ENCODE measurements at regions not wholly inside any gene's neighbourhood (a gene's known extent, or its start where the extent isn't known, plus 50 kb on each side); places are given as distances from the start of the nearest gene placed in this dataset.

DNA sequence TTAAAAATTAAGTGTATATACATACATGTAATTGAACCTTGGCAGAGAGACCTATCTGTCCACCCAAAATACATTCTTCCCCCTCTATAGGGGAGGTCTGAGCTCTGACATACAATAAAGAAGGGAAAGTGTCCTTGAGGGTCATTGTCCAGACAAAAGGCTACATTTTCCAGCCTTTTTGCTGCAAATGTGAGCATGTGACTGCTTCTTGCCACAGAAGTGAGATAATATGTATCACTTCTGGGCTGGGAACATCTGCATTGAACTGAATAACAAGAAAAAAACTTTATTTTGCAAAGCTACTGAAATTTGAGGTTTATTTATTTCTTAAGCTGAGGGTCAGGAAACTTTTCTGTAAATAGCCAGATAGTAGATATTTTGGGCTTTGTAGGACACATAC lies 131.3 kb downstream of the TBC1D30 start:
- Histone ChIP-seq H3K9me3 (ENCODE audit: control insufficient read depth, insufficient read depth, low read length) (no peaks in the 10 kb centered on the region), H3K27ac (ENCODE audit: low read depth, low read length) (no peak overlapping the region), H3K4me3 (ENCODE audit: low read depth, low read length) (no peak overlapping the region), H3K27me3 (ENCODE audit: control insufficient read depth, insufficient read depth, low read length) (peaks cover 10% of the 10 kb centered on the region)
- TF ChIP-seq, protein P1, sequence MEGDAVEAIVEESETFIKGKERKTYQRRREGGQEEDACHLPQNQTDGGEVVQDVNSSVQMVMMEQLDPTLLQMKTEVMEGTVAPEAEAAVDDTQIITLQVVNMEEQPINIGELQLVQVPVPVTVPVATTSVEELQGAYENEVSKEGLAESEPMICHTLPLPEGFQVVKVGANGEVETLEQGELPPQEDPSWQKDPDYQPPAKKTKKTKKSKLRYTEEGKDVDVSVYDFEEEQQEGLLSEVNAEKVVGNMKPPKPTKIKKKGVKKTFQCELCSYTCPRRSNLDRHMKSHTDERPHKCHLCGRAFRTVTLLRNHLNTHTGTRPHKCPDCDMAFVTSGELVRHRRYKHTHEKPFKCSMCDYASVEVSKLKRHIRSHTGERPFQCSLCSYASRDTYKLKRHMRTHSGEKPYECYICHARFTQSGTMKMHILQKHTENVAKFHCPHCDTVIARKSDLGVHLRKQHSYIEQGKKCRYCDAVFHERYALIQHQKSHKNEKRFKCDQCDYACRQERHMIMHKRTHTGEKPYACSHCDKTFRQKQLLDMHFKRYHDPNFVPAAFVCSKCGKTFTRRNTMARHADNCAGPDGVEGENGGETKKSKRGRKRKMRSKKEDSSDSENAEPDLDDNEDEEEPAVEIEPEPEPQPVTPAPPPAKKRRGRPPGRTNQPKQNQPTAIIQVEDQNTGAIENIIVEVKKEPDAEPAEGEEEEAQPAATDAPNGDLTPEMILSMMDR (IDR thresholded peaks at IDR 0.05; ENCODE audit: low read depth, low read length): no peak
- DNase-seq (ENCODE audit: low read depth, low spot score): no peak
- CTCF ChIA-PET: no interaction called here
- POLR2A ChIA-PET: no interaction called here

DNA sequence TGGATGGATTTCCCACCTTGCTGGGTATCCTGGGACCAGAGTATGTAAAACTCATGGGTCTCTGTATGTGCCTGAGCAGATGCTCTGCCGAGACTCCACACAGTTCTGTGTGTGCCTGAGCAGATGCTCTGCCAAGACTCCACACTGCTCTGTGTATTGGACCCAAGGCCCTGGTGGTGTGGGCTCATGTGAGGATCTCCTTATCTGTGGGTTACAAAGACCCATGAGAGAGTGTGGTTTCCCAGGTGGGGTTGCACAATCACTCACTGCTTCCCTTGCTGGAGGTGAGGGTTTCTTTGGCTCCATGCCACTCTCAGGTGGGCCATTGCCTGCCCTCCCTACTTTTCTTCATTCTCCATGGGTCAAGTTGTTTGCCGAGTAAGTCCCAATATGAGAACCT lies 141.5 kb downstream of the TBC1D30 start:
- ChIA-PET POLR2A (no interaction called here), CTCF (no interaction called here)
- Histone ChIP-seq H3K27ac (ENCODE audit: low read depth, low read length) (no peak overlapping the region), H3K27me3 (ENCODE audit: control insufficient read depth, insufficient read depth, low read length) (no peaks in the 10 kb centered on the region), H3K9me3 (ENCODE audit: control insufficient read depth, insufficient read depth, low read length) (no peaks in the 10 kb centered on the region), H3K4me3 (ENCODE audit: low read depth, low read length) (no peak overlapping the region)
- TF ChIP-seq, protein P1 (IDR thresholded peaks at IDR 0.05; ENCODE audit: low read depth, low read length): no peak
- no peak for DNase-seq (ENCODE audit: low read depth, low spot score)

DNA sequence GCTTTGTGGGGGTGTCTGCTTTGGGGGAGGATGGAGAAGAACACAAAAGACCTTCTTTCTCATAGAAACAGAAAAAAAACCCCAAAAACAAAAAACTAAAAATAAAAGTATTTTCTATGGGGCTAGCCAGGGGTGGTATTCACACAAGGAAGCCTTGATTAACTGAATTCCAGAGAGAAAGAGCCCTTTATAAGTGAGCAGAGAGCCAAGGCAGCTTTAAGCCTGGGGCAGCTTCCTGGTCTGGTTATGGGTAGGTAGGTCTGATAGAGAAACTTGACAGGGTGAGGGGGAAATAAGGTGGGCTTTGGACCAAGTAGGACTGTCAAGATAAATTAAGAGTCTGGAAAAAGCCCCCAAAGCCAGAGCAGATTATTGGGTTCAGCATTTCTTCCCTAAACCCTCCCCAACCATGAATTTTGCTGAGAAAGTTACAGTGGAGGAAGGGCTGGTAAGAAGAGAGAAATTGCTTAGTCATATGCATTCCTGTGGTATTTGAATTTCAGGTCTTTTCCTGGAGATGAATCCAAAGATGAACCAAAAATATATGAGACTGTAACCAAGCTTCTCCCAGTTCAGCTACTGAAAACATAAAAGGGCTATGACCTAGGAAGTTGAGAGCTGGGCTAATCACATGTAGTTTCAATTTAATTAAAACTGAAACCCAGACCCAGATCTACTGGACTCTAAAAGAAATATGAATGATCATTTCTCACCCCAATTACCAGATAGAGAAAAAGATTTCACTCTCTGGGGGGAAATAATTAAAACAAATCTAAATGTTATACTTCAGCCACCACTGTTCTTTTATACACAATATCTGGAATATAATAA lies 144.8 kb downstream of the TBC1D30 start:
- TF ChIP-seq, protein P1 (IDR thresholded peaks at IDR 0.05; ENCODE audit: low read depth, low read length): no peak
- Histone ChIP-seq H3K9me3 (ENCODE audit: control insufficient read depth, insufficient read depth, low read length) (no peaks in the 10 kb centered on the region), H3K27ac (ENCODE audit: low read depth, low read length) (no peak overlapping the region), H3K27me3 (ENCODE audit: control insufficient read depth, insufficient read depth, low read length) (peaks cover 7% of the 10 kb centered on the region), H3K4me3 (ENCODE audit: low read depth, low read length) (no peak overlapping the region)
- POLR2A ChIA-PET: no interaction called here
- CTCF ChIA-PET: interaction anchor here (1.3 kb wide), 1 partner anchor 78 kb away, joined by 5 read pairs; no protein-coding TSS in a partner anchor
- DNase-seq (ENCODE audit: low read depth, low spot score): peak; percentile 23

DNA sequence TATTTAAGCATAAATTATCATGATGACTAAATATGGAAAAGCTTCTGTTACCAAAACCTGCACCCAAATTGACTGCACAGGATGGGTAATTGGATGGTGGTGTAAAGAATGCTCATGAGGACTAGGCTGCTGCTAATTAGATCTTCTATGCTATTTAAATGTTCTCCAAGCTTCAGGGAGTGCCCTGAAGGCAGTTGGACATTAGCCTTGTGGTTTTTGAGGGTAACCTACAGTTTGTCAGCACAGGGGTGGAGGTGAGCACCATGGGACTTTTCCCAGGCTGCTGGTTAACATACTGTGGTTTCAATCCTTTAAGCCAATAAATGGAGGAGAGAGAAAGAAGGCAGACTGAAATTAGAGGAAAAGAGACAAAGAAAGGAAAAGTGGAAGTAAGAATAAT lies 145.0 kb downstream of the WIF1 start:
- no peak overlapping the region for H3K27ac ChIP-seq (ENCODE audit: low read depth, low read length)
- ChIA-PET POLR2A (no interaction called here), CTCF (no interaction called here)
- no peaks in the 10 kb centered on the region for H3K9me3 ChIP-seq (ENCODE audit: control insufficient read depth, insufficient read depth, low read length)
- H3K4me3 ChIP-seq (ENCODE audit: low read depth, low read length): no peak overlapping the region
- DNase-seq (ENCODE audit: low read depth, low spot score): no peak
- peaks cover 7% of the 10 kb centered on the region for H3K27me3 ChIP-seq (ENCODE audit: control insufficient read depth, insufficient read depth, low read length)
- TF ChIP-seq, protein P1 (IDR thresholded peaks at IDR 0.05; ENCODE audit: low read depth, low read length): no peak

DNA sequence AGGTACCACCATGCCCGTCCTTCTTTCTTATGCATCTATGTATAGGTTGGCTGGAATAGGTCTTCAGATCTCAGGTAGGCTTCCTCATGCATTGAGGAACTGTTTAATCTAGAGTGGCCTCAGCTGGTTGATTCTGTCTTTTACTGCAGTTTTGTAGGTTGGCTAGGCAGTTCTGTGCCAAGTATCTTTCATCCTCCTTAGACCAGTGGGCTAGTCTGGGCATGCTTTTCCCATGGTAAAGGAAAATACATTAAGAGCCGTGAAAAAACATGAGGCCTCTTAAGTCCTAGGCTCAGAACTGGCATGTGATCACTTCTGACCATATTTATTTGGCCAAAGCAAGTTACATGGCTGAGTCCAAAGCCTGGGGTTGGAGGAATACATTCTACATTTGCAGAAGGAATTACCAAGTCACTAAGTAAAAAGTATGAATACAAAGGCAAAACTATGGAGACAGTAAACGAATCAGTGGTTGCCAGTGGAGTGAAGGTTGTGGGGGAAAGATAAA lies 137.3 kb downstream of the WIF1 start:
- ChIA-PET POLR2A (no interaction called here), CTCF (no interaction called here)
- no peaks in the 10 kb centered on the region for H3K9me3 ChIP-seq (ENCODE audit: control insufficient read depth, insufficient read depth, low read length)
- TF ChIP-seq, protein P1 (IDR thresholded peaks at IDR 0.05; ENCODE audit: low read depth, low read length): no peak
- no peak for DNase-seq (ENCODE audit: low read depth, low spot score)
- no peak overlapping the region for H3K27ac ChIP-seq (ENCODE audit: low read depth, low read length)
- H3K27me3 ChIP-seq (ENCODE audit: control insufficient read depth, insufficient read depth, low read length): no peaks in the 10 kb centered on the region
- no peak overlapping the region for H3K4me3 ChIP-seq (ENCODE audit: low read depth, low read length)

Measured in AG04450 (cell line).